GM21423 (cell line): ENCODE measurements at regions not wholly inside any gene's neighbourhood (a gene's known extent, or its start where the extent isn't known, plus 50 kb on each side); places are given as distances from the start of the nearest gene placed in this dataset.

ENCODE experiments used
- ATAC-seq: cut with Tn5 transposase; IDR thresholded peaks from one replicate; pipeline ENCODE4 v1.9.1; 2021; ENCODE audit warnings: mild to moderate bottlenecking, moderate library complexity; ENCODE audit not compliant: unreplicated experiment

DNA sequence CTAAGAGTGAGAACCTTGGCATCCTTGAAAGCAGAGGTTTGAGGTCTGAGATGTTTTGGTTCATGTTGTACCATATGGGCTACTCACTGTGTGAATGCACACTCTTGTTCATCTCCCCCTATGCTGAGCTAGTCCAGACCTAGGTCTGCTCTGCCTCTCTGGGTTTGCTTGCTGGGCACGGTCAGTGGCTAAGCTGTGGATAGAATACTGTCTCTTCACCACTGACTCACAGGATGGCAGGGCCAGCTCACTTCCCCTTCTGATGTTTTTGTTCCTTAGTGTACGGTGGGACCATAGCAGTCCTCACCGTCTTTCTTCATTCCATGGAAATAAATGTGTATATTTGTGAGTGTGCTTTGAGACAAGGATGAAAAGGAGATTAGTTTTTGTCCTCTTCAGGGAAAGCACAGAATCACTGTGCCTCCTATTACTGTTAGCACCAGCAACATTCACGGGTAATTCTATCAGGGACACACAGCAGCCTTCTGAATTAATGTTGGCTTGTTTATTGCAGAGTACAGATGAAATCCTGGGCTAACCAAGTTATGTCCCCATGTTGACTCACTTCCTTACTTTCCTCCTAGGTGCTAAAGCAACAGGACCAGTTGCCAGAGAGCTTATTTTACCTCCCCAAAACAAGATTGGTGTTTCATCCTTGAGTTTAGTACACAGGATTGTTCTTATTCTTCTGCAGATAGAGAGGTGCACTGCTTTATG is 56.9 kb upstream of the IVNS1ABP start:
- no peak for ATAC-seq

DNA sequence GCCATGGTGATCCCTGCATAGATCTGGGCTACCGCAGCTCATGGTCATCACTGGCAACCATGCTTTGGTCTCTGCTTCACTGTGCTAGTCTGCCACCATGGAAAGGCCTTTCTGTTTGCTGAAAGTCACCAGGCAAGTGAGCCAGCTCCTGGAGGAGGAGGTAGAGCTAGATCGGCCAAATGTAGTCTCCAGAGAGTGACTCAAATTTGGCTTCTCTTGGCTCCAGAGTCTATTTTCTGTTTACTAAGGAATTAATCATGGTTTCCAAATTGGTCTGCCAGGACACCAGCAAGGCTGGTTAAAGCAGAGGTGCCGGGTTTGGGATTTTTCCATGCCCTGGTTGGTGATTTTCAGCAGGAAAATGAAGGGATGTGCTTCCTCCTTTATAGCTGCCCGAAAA is 52.7 kb upstream of the IVNS1ABP start:
- ATAC-seq: no peak

DNA sequence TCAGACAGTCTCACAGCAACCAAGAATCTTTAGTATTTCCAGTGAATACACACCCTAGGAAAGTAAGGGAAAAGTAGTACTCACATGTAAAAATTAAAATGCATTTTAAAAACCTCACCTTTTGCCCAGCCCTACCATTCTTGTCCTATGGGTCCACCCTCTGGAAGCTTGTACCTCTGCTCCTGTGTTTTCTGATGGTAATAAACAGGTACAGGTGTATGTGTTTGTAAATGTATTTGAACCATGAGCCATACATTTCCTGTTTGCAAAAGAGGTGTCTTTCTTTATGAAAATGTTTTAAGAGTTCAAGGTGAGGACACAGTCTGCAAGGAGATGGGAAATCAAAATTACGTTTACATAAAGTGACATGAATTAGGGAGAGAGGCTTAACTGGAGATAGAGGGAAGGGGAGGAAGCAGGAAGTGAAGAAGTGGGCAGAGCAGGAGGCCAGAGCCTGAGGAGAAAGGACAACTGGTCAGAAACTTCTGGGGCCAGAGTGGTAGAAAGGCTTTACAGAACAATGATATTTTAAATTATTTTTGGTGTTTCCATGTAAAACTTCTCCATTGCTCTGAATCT is 52.0 kb upstream of the IVNS1ABP start:
- ATAC-seq: no peak

- ATAC-seq: no peak
Observed at GRCh38 chr1:185368313-185368855, 51.3 kb upstream of the IVNS1ABP start.

GRCh38 chr1:185367218-185367617 is 50.2 kb upstream of the IVNS1ABP start:
- no peak for ATAC-seq
